PC-3 (cell line): ENCODE measurements at regions not wholly inside any gene's neighbourhood (a gene's known extent, or its start where the extent isn't known, plus 50 kb on each side); places are given as distances from the start of the nearest gene placed in this dataset.

ENCODE experiments used
- ATAC-seq: fragments of 200-7000 bp; cut with Tn5 transposase; 2 replicates; pipeline ENCODE4 v1.9.1; 2020; ENCODE audit warnings: mild to moderate bottlenecking, moderate library complexity
- BruUV-seq: library from RNA; stranded (reverse); fragments of 400-500 nt; replicated peaks from 2 replicates; lab custom pipeline; 2021; lab: Mats Ljungman, UMichigan
- CTCF ChIA-PET: fragments of 300-600 bp; sonication (Branson Sonifier 250); formaldehyde crosslinking; loops from one replicate; lab custom pipeline; 2022; ENCODE audit warnings: antibody characterized with exemption; lab: Charles Lee
- POLR2A ChIA-PET: fragments of 300-600 bp; sonication (Branson Sonifier 250); formaldehyde crosslinking; loops from one replicate; lab custom pipeline; 2022; ENCODE audit warnings: antibody characterized with exemption; ENCODE audit not compliant: unreplicated experiment; lab: Charles Lee
- DNase-seq: peaks from one replicate; pipeline ENCODE4 v3.0.0-alpha.2; 2015
- H2AFZ ChIP-seq: fragments of 300-600 bp; sonication (generic); 2 replicates; pipeline ENCODE4 v1.6.0; 2016; ENCODE audit warnings: antibody characterized with exemption, low read length
- H3F3A ChIP-seq: fragments of 300-600 bp; sonication (generic); one replicate; pipeline ENCODE4 v1.6.0; 2017; ENCODE audit warnings: antibody characterized with exemption, low read length, control low read depth, mild to moderate bottlenecking; ENCODE audit not compliant: unreplicated experiment
- H3K27ac ChIP-seq: fragments of 300-600 bp; sonication (generic); 2 replicates; pipeline ENCODE4 v1.5.1; 2016; ENCODE audit warnings: mild to moderate bottlenecking, low read length
- H3K27me3 ChIP-seq: fragments of 300-600 bp; sonication (generic); 2 replicates; pipeline ENCODE4 v1.6.1; 2016; ENCODE audit warnings: low read length, mixed read lengths
- H3K36me3 ChIP-seq: fragments of 300-600 bp; sonication (generic); 2 replicates; pipeline ENCODE4 v1.6.1; 2016; ENCODE audit warnings: low read depth, mixed run types, low read length, mixed read lengths
- H3K4me1 ChIP-seq: fragments of 300-600 bp; sonication (generic); 2 replicates; pipeline ENCODE4 v1.5.1; 2016; ENCODE audit warnings: low read length; ENCODE audit not compliant: insufficient read depth
- H3K4me2 ChIP-seq: fragments of 300-600 bp; sonication (generic); 2 replicates; pipeline ENCODE4 v1.6.0; 2016; ENCODE audit warnings: low read length
- H3K4me3 ChIP-seq: fragments of 300-600 bp; sonication (generic); 2 replicates; pipeline ENCODE4 v1.5.1; 2016; ENCODE audit warnings: mild to moderate bottlenecking, low read length, mixed read lengths
- H3K79me2 ChIP-seq: fragments of 300-600 bp; sonication (generic); 2 replicates; pipeline ENCODE4 v1.6.1; 2017; ENCODE audit warnings: low read length, mixed read lengths
- H3K9ac ChIP-seq: fragments of 300-600 bp; sonication (generic); 2 replicates; pipeline ENCODE4 v1.6.0; 2016; ENCODE audit warnings: mild to moderate bottlenecking, low read length
- H3K9me2 ChIP-seq: fragments of 300-600 bp; sonication (generic); replicated peaks from 2 replicates; pipeline ENCODE4 v1.6.1; 2016; ENCODE audit warnings: mixed run types, low read length, mixed read lengths
- H3K9me3 ChIP-seq: fragments of 300-600 bp; sonication (generic); 2 replicates; pipeline ENCODE4 v1.6.1; 2016; ENCODE audit warnings: low read length, mixed read lengths
- H4K20me1 ChIP-seq: fragments of 300-600 bp; sonication (generic); 2 replicates; pipeline ENCODE4 v1.6.1; 2016; ENCODE audit warnings: low read length, mixed read lengths
- EZH2 ChIP-seq: fragments of 300-600 bp; sonication (generic); IDR thresholded peaks from one replicate; pipeline ENCODE4 v1.6.1; 2017; ENCODE audit warnings: antibody characterized with exemption, mild to moderate bottlenecking, low read length; ENCODE audit not compliant: unreplicated experiment
- EZH2phosphoT487 ChIP-seq: fragments of 300-600 bp; sonication (generic); IDR thresholded peaks from 2 replicates; pipeline ENCODE4 v1.6.1; 2018; ENCODE audit warnings: mild to moderate bottlenecking, antibody characterized with exemption, low read length, borderline replicate concordance
- intact Hi-C: fragments of 100-400 bp; cut with micrococcal nuclease; formaldehyde crosslinking; loops from 2 replicates; pipeline ENCODE4 v1.9.0; 2023
- TF ChIP-seq, protein P1 (sequence below): fragments of 300-600 bp; sonication (generic); conservative IDR thresholded peaks from 2 replicates; pipeline ENCODE4 v1.5.1; 2017; ENCODE audit warnings: antibody characterized with exemption, low read depth, mild to moderate bottlenecking, low read length

DNA sequence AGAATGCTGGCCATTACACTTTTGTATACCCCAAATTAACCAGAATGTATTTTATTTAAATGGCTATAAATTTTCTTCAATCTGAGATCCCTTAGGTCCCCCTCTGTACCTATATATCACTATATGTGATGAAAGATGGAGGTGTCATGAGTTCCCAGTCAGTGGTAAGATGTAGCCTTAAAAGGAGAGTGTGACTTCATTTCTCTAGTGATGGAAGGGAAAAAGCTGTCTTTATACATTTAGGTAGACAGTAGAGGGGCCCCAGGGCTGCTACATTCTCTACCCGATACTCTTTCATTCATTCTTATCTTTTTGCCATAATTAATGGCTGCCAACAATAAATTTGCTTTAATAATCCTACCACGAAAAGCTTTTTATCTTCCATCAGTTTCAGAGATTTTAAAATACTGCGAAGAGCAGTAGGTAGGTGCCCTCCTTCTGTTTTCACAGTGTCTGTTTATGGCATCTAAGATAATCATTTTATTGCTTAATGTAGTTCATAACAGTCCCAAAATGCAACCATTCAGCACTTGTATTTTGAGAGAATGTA is 301.3 kb downstream of the ZNF608 start:
- H3K9me2 ChIP-seq: no peaks in the 10 kb centered on the region
- no peak for DNase-seq
- intact Hi-C loops: no loop called here
- no peaks in the 10 kb centered on the region for H3K27me3 ChIP-seq
- BruUV-seq: no TSS peak
- H3K36me3 ChIP-seq: no peaks in the 10 kb centered on the region
- no peaks in the 10 kb centered on the region for H3K9me3 ChIP-seq
- H3K27ac ChIP-seq: no peak overlapping the region
- CTCF ChIA-PET: no interaction called here
- H3K9ac ChIP-seq: no peak overlapping the region
- POLR2A ChIA-PET: no interaction called here
- H3K4me1 ChIP-seq: no peaks in the 10 kb centered on the region
- TF ChIP-seq EZH2phosphoT487 (no peak), EZH2 (no peak)
- TF ChIP-seq, protein P1, sequence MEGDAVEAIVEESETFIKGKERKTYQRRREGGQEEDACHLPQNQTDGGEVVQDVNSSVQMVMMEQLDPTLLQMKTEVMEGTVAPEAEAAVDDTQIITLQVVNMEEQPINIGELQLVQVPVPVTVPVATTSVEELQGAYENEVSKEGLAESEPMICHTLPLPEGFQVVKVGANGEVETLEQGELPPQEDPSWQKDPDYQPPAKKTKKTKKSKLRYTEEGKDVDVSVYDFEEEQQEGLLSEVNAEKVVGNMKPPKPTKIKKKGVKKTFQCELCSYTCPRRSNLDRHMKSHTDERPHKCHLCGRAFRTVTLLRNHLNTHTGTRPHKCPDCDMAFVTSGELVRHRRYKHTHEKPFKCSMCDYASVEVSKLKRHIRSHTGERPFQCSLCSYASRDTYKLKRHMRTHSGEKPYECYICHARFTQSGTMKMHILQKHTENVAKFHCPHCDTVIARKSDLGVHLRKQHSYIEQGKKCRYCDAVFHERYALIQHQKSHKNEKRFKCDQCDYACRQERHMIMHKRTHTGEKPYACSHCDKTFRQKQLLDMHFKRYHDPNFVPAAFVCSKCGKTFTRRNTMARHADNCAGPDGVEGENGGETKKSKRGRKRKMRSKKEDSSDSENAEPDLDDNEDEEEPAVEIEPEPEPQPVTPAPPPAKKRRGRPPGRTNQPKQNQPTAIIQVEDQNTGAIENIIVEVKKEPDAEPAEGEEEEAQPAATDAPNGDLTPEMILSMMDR: no peak
- H2AFZ ChIP-seq: no peak overlapping the region
- H3F3A ChIP-seq: no peaks in the 10 kb centered on the region
- H3K4me3 ChIP-seq: no peak overlapping the region
- H4K20me1 ChIP-seq: no peaks in the 10 kb centered on the region
- no peak for ATAC-seq
- no peak overlapping the region for H3K4me2 ChIP-seq
- H3K79me2 ChIP-seq: no peaks in the 10 kb centered on the region

- Histone ChIP-seq H3K9ac (no peak overlapping the region), H3K27ac (no peak overlapping the region), H3F3A (no peaks in the 10 kb centered on the region), H3K27me3 (no peaks in the 10 kb centered on the region), H3K36me3 (no peaks in the 10 kb centered on the region), H4K20me1 (no peaks in the 10 kb centered on the region), H3K4me1 (no peaks in the 10 kb centered on the region), H3K4me2 (no peak overlapping the region), H2AFZ (no peak overlapping the region), H3K4me3 (no peak overlapping the region), H3K9me3 (no peaks in the 10 kb centered on the region), H3K9me2 (no peaks in the 10 kb centered on the region), H3K79me2 (no peaks in the 10 kb centered on the region)
- DNase-seq (no peak), ATAC-seq (no peak)
- intact Hi-C loops: no loop called here
- TF ChIP-seq, protein P1: no peak
- no peak for TF ChIP-seq EZH2phosphoT487
- no peak for TF ChIP-seq EZH2
- CTCF ChIA-PET: no interaction called here
- BruUV-seq: no TSS peak
- POLR2A ChIA-PET: no interaction called here
Measured at GRCh38 chr5:124444147-124444775, 302.2 kb downstream of the ZNF608 start.

DNA sequence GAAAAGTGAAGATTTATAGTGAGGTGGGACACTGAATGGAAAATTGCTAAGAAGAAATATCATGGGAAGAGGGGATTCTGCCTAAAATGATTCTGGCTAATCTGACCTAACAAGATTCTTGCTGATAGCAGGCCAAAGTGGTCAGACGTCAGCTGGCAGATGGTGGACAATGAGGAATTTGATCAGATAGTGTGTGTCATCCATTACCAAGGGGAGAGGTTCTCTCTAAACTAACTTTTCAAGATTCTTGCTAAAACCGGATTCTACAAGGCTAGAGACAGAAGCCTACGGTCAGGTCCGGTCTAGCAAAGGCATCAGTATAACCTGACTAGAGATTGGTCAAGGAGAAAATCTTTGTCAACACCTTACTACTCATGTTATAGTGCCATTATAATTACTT is 306.0 kb downstream of the ZNF608 start:
- H3K27ac ChIP-seq: no peak overlapping the region
- no TSS peak for BruUV-seq
- no peaks in the 10 kb centered on the region for H3K36me3 ChIP-seq
- intact Hi-C loops: no loop called here
- no peak overlapping the region for H2AFZ ChIP-seq
- POLR2A ChIA-PET: no interaction called here
- ATAC-seq: no peak
- no peaks in the 10 kb centered on the region for H3K9me2 ChIP-seq
- no peak overlapping the region for H3K4me2 ChIP-seq
- DNase-seq: no peak
- no peak overlapping the region for H3K4me3 ChIP-seq
- H4K20me1 ChIP-seq: no peaks in the 10 kb centered on the region
- H3K9me3 ChIP-seq: no peaks in the 10 kb centered on the region
- H3K27me3 ChIP-seq: no peaks in the 10 kb centered on the region
- no peak overlapping the region for H3K9ac ChIP-seq
- no peaks in the 10 kb centered on the region for H3K79me2 ChIP-seq
- H3F3A ChIP-seq: no peaks in the 10 kb centered on the region
- no peaks in the 10 kb centered on the region; the same call in 1 of the 2 replicates for H3K4me1 ChIP-seq
- CTCF ChIA-PET: no interaction called here
- TF ChIP-seq EZH2phosphoT487: no peak
- TF ChIP-seq, protein P1: no peak
- TF ChIP-seq EZH2: no peak
